Liver (tissue), 7 donors: ENCODE measurements at regions not wholly inside any gene's neighbourhood (a gene's known extent, or its start where the extent isn't known, plus 50 kb on each side); places are given as distances from the start of the nearest gene placed in this dataset.

ENCODE experiments used
- DNase-seq: peaks from one replicate; pipeline ENCODE4 v3.0.0-alpha.2; 2017; ENCODE audit warnings: low spot score
- H3K27ac ChIP-seq, 2 donors: one replicate each; pipeline ENCODE4 v1.7.0; 2013; ENCODE audit warnings: inconsistent platforms in 2 of 2, low read length in 2 of 2, control low read depth in 1 of 2, low read depth in 1 of 2, mild to moderate bottlenecking in 1 of 2
- H3K27me3 ChIP-seq, 4 donors: one replicate each; pipeline versions ENCODE4 v1.6.1 to v1.7.0; 2013; ENCODE audit warnings: low read length in 3 of 4, inconsistent platforms in 1 of 4, mild to moderate bottlenecking in 1 of 4, moderate library complexity in 1 of 4; ENCODE audit not compliant: control insufficient read depth in 4 of 4, insufficient read depth in 4 of 4
- H3K36me3 ChIP-seq, 4 donors: one replicate each; pipeline versions ENCODE4 v1.6.1 to v1.7.0; 2013; ENCODE audit warnings: low read length in 3 of 4, mild to moderate bottlenecking in 3 of 4, low read depth in 1 of 4, moderate library complexity in 1 of 4; ENCODE audit not compliant: control insufficient read depth in 4 of 4, insufficient read depth in 3 of 4
- H3K4me1 ChIP-seq, 4 donors: one replicate each; pipeline versions ENCODE4 v1.6.1 to v1.7.0; 2013; ENCODE audit warnings: low read length in 3 of 4, mild to moderate bottlenecking in 3 of 4, moderate library complexity in 1 of 4; ENCODE audit not compliant: control insufficient read depth in 4 of 4, insufficient read depth in 4 of 4
- H3K4me3 ChIP-seq, 3 donors: one replicate each; pipeline versions ENCODE4 v1.6.1 to v1.7.0; 2013; ENCODE audit warnings: low read length in 3 of 3, control low read depth in 1 of 3, low read depth in 1 of 3, mild to moderate bottlenecking in 1 of 3
- H3K9ac ChIP-seq, 2 donors: one replicate each; pipeline ENCODE4 v1.7.0; 2013; ENCODE audit warnings: low read length in 2 of 2, mild to moderate bottlenecking in 2 of 2, moderate library complexity in 2 of 2, control low read depth in 1 of 2, low read depth in 1 of 2
- H3K9me3 ChIP-seq, 4 donors: one replicate each; pipeline versions ENCODE4 v1.6.1 to v1.7.0; 2013; ENCODE audit warnings: low read length in 3 of 4; ENCODE audit not compliant: control insufficient read depth in 4 of 4
- EGR1 ChIP-seq, 2 donors: IDR thresholded peaks; 2 replicates each; pipeline ENCODE4 v1.6.1; 2016 to 2018; ENCODE audit warnings: antibody characterized with exemption in 2 of 2, low read depth in 2 of 2
- FOXA2 ChIP-seq: IDR thresholded peaks from 2 replicates; pipeline ENCODE4 v1.6.1; 2016; ENCODE audit warnings: antibody characterized with exemption
- GABPA ChIP-seq, 2 donors: IDR thresholded peaks in 1 of 2; conservative IDR thresholded peaks in 1 of 2; 2 replicates each; pipeline ENCODE4 v1.6.1; 2016; ENCODE audit warnings: antibody characterized with exemption in 2 of 2, mild to moderate bottlenecking in 1 of 2, moderate library complexity in 1 of 2
- HNF4A ChIP-seq, 2 donors: conservative IDR thresholded peaks; 2 replicates each; pipeline ENCODE4 v1.6.1; 2016; ENCODE audit warnings: antibody characterized with exemption in 2 of 2, mild to moderate bottlenecking in 2 of 2
- HNF4G ChIP-seq: IDR thresholded peaks from 2 replicates; pipeline ENCODE4 v1.6.1; 2016; ENCODE audit warnings: antibody characterized with exemption
- JUND ChIP-seq, 2 donors: IDR thresholded peaks; 2 replicates each; pipeline ENCODE4 v1.6.1; 2016; ENCODE audit warnings: antibody characterized with exemption in 2 of 2
- RAD21 ChIP-seq, 2 donors: IDR thresholded peaks; 2 replicates each; pipeline ENCODE4 v1.6.1; 2016; ENCODE audit warnings: antibody characterized with exemption in 2 of 2, mild to moderate bottlenecking in 2 of 2
- RXRA ChIP-seq, 2 donors: IDR thresholded peaks; 2 replicates each; pipeline ENCODE4 v1.6.1; 2017 to 2018; ENCODE audit warnings: antibody characterized with exemption in 2 of 2, mild to moderate bottlenecking in 1 of 2
- SP1 ChIP-seq: IDR thresholded peaks from 2 replicates; pipeline ENCODE4 v1.6.1; 2018; ENCODE audit warnings: antibody characterized with exemption, mild to moderate bottlenecking
- WGBS: extraction: QIAGEN DNeasy Blood & Tissue Kit; methylation state at CpG from one replicate; pipeline ENCODE4 v1.1.7; 2013; 5-methylcytosine and 5-hydroxymethylcytosine counted together
- TF ChIP-seq, protein P1 (sequence below): IDR thresholded peaks from 2 replicates; pipeline ENCODE4 v1.6.1; 2016; ENCODE audit warnings: antibody characterized with exemption
- TF ChIP-seq, protein P2 (sequence below): IDR thresholded peaks from 2 replicates; pipeline ENCODE4 v1.6.1; 2016; ENCODE audit warnings: antibody characterized with exemption
- TF ChIP-seq, protein P3 (sequence below): IDR thresholded peaks from 2 replicates; pipeline ENCODE4 v1.6.1; 2016; ENCODE audit warnings: antibody characterized with exemption, mild to moderate bottlenecking
- TF ChIP-seq, protein P4 (sequence below): IDR thresholded peaks from 2 replicates; pipeline ENCODE4 v1.6.1; 2016; ENCODE audit warnings: antibody characterized with exemption
- donor health status: healthy.
- donor health status: healthy.
- donor health status: healthy.
- donor health status: healthy.

DNA sequence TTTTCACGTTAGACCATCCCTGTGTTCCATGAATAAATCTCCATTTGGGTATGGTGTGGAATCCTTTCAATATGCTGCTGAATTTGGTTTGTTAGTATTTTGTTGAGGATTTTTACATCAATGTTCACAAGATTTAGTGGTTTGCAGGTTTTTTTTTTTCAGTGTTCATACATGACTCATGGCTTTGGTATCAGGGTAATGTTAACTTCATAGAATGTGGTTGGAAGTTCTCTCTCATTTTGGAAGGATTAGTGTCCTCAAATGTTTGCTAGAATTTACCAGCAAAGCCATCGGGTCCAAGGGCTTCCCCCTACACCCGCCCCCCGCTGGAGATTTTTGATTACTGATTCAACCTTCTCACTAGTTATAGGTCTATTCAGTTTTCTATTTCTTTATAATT is 398.0 kb downstream of the NXPH1 start:
- H3K9ac ChIP-seq, result no peak overlapping the region
- TF ChIP-seq GABPA (IDR thresholded peaks at IDR 0.05 in 1 of 2, conservative IDR thresholded peaks at IDR 0.05 in 1 of 2), result no peak
- TF ChIP-seq, protein P1, sequence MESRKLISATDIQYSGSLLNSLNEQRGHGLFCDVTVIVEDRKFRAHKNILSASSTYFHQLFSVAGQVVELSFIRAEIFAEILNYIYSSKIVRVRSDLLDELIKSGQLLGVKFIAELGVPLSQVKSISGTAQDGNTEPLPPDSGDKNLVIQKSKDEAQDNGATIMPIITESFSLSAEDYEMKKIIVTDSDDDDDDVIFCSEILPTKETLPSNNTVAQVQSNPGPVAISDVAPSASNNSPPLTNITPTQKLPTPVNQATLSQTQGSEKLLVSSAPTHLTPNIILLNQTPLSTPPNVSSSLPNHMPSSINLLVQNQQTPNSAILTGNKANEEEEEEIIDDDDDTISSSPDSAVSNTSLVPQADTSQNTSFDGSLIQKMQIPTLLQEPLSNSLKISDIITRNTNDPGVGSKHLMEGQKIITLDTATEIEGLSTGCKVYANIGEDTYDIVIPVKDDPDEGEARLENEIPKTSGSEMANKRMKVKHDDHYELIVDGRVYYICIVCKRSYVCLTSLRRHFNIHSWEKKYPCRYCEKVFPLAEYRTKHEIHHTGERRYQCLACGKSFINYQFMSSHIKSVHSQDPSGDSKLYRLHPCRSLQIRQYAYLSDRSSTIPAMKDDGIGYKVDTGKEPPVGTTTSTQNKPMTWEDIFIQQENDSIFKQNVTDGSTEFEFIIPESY, result no peak
- TF ChIP-seq RXRA (IDR thresholded peaks at IDR 0.05), result no peak
- TF ChIP-seq HNF4A (conservative IDR thresholded peaks at IDR 0.05), result no peak
- TF ChIP-seq, protein P2, sequence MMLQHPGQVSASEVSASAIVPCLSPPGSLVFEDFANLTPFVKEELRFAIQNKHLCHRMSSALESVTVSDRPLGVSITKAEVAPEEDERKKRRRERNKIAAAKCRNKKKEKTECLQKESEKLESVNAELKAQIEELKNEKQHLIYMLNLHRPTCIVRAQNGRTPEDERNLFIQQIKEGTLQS, result no peak
- no peaks in the 10 kb centered on the region for H3K4me1 ChIP-seq
- no peaks in the 10 kb centered on the region for H3K27me3 ChIP-seq
- no peaks in the 10 kb centered on the region for H3K9me3 ChIP-seq
- H3K27ac ChIP-seq, result no peak overlapping the region
- DNase-seq, result no peak
- no peaks in the 10 kb centered on the region for H3K36me3 ChIP-seq
- WGBS, result 80% methylated on average over 4 of the region's 4 CpGs
- no peak overlapping the region for H3K4me3 ChIP-seq

DNA sequence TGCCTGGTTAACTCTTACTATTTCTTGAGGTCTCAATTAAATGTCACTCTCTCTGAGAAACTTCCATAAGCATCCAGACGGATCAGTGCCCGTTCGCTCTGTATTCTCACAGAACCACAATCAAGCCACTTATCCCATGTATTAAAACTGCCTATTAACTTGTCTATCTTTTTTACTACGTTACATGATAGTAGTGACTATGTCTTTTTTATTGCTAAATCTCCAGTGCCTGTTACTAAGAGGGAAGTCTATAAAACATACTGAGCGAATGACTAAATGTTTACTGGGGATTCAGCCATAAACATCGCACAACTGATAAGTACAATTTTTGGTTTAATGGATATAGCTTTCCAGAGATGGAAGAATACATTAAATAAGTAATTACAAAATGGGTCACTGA is 399.9 kb downstream of the NXPH1 start:
- Histone ChIP-seq H3K36me3 (no peaks in the 10 kb centered on the region), H3K27me3 (no peaks in the 10 kb centered on the region), H3K9ac (no peak overlapping the region), H3K4me1 (no peaks in the 10 kb centered on the region), H3K4me3 (no peak overlapping the region), H3K27ac (no peak overlapping the region), H3K9me3 (no peaks in the 10 kb centered on the region)
- WGBS, result 83% methylated on average over 6 of the region's 6 CpGs
- DNase-seq, result no peak
- no peak for TF ChIP-seq HNF4A (conservative IDR thresholded peaks at IDR 0.05)
- TF ChIP-seq, protein P3, sequence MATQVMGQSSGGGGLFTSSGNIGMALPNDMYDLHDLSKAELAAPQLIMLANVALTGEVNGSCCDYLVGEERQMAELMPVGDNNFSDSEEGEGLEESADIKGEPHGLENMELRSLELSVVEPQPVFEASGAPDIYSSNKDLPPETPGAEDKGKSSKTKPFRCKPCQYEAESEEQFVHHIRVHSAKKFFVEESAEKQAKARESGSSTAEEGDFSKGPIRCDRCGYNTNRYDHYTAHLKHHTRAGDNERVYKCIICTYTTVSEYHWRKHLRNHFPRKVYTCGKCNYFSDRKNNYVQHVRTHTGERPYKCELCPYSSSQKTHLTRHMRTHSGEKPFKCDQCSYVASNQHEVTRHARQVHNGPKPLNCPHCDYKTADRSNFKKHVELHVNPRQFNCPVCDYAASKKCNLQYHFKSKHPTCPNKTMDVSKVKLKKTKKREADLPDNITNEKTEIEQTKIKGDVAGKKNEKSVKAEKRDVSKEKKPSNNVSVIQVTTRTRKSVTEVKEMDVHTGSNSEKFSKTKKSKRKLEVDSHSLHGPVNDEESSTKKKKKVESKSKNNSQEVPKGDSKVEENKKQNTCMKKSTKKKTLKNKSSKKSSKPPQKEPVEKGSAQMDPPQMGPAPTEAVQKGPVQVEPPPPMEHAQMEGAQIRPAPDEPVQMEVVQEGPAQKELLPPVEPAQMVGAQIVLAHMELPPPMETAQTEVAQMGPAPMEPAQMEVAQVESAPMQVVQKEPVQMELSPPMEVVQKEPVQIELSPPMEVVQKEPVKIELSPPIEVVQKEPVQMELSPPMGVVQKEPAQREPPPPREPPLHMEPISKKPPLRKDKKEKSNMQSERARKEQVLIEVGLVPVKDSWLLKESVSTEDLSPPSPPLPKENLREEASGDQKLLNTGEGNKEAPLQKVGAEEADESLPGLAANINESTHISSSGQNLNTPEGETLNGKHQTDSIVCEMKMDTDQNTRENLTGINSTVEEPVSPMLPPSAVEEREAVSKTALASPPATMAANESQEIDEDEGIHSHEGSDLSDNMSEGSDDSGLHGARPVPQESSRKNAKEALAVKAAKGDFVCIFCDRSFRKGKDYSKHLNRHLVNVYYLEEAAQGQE, result no peak
- no peak for TF ChIP-seq RAD21 (IDR thresholded peaks at IDR 0.05)
- no peak for TF ChIP-seq FOXA2
- no peak for TF ChIP-seq EGR1 (IDR thresholded peaks at IDR 0.05; ENCODE audit: low read depth in 2 of 2)
- TF ChIP-seq JUND (IDR thresholded peaks at IDR 0.05), result no peak
- no peak for TF ChIP-seq HNF4G

DNA sequence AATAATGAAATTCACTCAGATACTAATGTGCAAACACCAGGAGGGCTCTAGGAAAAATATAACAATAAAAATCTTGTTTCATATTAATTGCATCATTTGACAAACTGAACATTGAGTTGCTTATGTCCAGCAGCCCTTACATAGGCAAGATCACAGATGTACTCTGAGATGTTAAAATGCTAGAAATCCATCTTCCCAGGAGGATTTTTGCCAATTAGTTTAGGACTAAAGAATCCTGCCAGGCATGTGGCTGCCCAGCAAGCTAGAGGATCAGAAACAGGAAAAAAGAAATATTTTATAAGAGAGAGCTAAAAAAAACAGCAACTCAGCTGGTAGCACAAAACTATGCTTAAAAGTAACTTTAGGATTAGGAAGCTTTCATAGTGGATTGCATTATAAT is 407.8 kb downstream of the NXPH1 start:
- no peak for DNase-seq
- TF ChIP-seq GABPA (IDR thresholded peaks at IDR 0.05 in 1 of 2, conservative IDR thresholded peaks at IDR 0.05 in 1 of 2) (no peak), SP1 (no peak), HNF4G (no peak)
- TF ChIP-seq, protein P1, result no peak
- TF ChIP-seq, protein P2, result no peak
- TF ChIP-seq, protein P4, sequence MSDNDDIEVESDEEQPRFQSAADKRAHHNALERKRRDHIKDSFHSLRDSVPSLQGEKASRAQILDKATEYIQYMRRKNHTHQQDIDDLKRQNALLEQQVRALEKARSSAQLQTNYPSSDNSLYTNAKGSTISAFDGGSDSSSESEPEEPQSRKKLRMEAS, result no peak
- no peak overlapping the region for H3K27ac ChIP-seq
- no peak overlapping the region for H3K9ac ChIP-seq
- H3K4me1 ChIP-seq, result no peaks in the 10 kb centered on the region
- H3K9me3 ChIP-seq, result no peaks in the 10 kb centered on the region
- H3K4me3 ChIP-seq, result no peak overlapping the region
- no peaks in the 10 kb centered on the region for H3K27me3 ChIP-seq
- H3K36me3 ChIP-seq, result no peaks in the 10 kb centered on the region
